Mammary epithelial cell (primary cell): ENCODE measurements at regions not wholly inside any gene's neighbourhood (a gene's known extent, or its start where the extent isn't known, plus 50 kb on each side); places are given as distances from the start of the nearest gene placed in this dataset.
"Not testable (repeated sequence)": the region's sequence is repeated elsewhere in the genome, so short reads cannot be mapped to it uniquely, and the experiment has no call there.

ENCODE experiments used
- EZH2 ChIP-seq: IDR thresholded peaks from 2 replicates; pipeline ENCODE4 v1.6.1; 2012; ENCODE audit warnings: low read length, inconsistent platforms, borderline replicate concordance
- TF ChIP-seq, protein P1 (sequence below), 2 donors: IDR thresholded peaks in 1 of 2; conservative IDR thresholded peaks in 1 of 2; 2 replicates each; pipeline ENCODE4 v1.5.1; 2011 to 2012; ENCODE audit warnings: inconsistent platforms in 2 of 2, low read length in 2 of 2, mild to moderate bottlenecking in 2 of 2, control low read depth in 1 of 2, low read depth in 1 of 2; ENCODE audit not compliant: insufficient read depth in 1 of 2; ENCODE audit errors: extremely low read depth in 1 of 2

DNA sequence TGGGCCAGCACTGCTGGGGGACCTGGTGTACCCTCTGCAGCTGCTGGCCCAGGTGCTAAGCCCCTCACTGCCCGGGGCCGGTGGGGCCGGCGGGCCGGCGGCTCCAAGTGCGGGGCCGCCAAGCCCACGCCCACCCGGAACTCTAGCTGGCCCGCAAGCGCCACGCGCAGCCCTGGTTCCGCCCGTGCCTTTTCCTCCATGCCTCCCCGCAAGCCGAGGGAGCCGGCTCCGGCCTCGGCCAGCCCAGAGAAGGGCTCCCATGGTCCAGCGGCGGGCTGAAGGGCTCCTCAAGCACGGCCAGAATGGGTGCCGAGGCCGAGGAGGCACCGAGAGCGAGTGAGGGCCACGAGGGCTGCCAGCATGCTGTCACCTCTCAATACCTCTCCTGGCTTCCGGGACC is 194.9 kb downstream of the STK31 start:
- TF ChIP-seq, protein P1, sequence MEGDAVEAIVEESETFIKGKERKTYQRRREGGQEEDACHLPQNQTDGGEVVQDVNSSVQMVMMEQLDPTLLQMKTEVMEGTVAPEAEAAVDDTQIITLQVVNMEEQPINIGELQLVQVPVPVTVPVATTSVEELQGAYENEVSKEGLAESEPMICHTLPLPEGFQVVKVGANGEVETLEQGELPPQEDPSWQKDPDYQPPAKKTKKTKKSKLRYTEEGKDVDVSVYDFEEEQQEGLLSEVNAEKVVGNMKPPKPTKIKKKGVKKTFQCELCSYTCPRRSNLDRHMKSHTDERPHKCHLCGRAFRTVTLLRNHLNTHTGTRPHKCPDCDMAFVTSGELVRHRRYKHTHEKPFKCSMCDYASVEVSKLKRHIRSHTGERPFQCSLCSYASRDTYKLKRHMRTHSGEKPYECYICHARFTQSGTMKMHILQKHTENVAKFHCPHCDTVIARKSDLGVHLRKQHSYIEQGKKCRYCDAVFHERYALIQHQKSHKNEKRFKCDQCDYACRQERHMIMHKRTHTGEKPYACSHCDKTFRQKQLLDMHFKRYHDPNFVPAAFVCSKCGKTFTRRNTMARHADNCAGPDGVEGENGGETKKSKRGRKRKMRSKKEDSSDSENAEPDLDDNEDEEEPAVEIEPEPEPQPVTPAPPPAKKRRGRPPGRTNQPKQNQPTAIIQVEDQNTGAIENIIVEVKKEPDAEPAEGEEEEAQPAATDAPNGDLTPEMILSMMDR (conservative IDR thresholded peaks at IDR 0.05 in 1 of 2, IDR thresholded peaks at IDR 0.05 in 1 of 2; ENCODE audit: extremely low read depth in 1 of 2, insufficient read depth in 1 of 2, low read depth in 1 of 2, low read length in 2 of 2): not testable (repeated sequence)
- not testable (repeated sequence) for TF ChIP-seq EZH2
